ENCODE measurements at regions not wholly inside any gene's neighbourhood (a gene's known extent, or its start where the extent isn't known, plus 50 kb on each side); places are given as distances from the start of the nearest gene placed in this dataset.

- Histone ChIP-seq H3K36me3 (ENCODE audit: insufficient read depth, low read length) (no peaks in the 10 kb centered on the region), H3K9me3 (ENCODE audit: low read length) (no peaks in the 10 kb centered on the region), H3K9me2 (ENCODE audit: insufficient read depth, low read length) (no peaks in the 10 kb centered on the region), H3K27ac (ENCODE audit: low read depth, low read length, poor library complexity, severe bottlenecking) (no peak overlapping the region), H3K4me1 (ENCODE audit: insufficient read depth, low read length, poor library complexity, severe bottlenecking) (no peaks in the 10 kb centered on the region), H4K20me1 (ENCODE audit: insufficient read depth, low read length) (no peaks in the 10 kb centered on the region), H3K4me2 (ENCODE audit: low read length) (no peak overlapping the region), H3K79me2 (ENCODE audit: insufficient read depth, low read depth, low read length) (no peaks in the 10 kb centered on the region), H3K4me3 (ENCODE audit: low read depth, low read length, poor library complexity, severe bottlenecking) (no peak overlapping the region), H2AFZ (ENCODE audit: low read length) (no peak overlapping the region)
- intact Hi-C loops (cut with micrococcal nuclease; ENCODE audit: unreplicated experiment) = no loop called here
- TF ChIP-seq CTCF (conservative IDR thresholded peaks at IDR 0.05; ENCODE audit: low read length) = no peak
- no peak for TF ChIP-seq EZH2phosphoT487 (IDR thresholded peaks at IDR 0.05; ENCODE audit: borderline replicate concordance, low read depth, low read length)
- no peak for DNase-seq (ENCODE audit: low spot score)
- ChIA-PET POLR2A (interaction anchor here (0.6 to 0.7 kb wide), 2 partner anchors 11 to 404 kb away, joined by 4 to 5 read pairs; no protein-coding TSS in a partner anchor), CTCF (ENCODE audit: unreplicated experiment) (no interaction called here)
- no TSS peak for BruUV-seq (replicated peaks)
Measured at GRCh38 chr2:188207554-188207953, 84.1 kb upstream of the GULP1 start.

GRCh38 chr2:188209218-188209617 lies 82.5 kb upstream of the GULP1 start:
- CTCF ChIA-PET (ENCODE audit: unreplicated experiment) = no interaction called here
- no peaks in the 10 kb centered on the region for H3K79me2 ChIP-seq (ENCODE audit: insufficient read depth, low read depth, low read length)
- H3K27ac ChIP-seq (ENCODE audit: low read depth, low read length, poor library complexity, severe bottlenecking) = no peak overlapping the region
- no peak overlapping the region for H3K4me2 ChIP-seq (ENCODE audit: low read length)
- H3K9me2 ChIP-seq (ENCODE audit: insufficient read depth, low read length) = no peaks in the 10 kb centered on the region
- H3K4me1 ChIP-seq (ENCODE audit: insufficient read depth, low read length, poor library complexity, severe bottlenecking) = no peaks in the 10 kb centered on the region
- H3K36me3 ChIP-seq (ENCODE audit: insufficient read depth, low read length) = no peaks in the 10 kb centered on the region
- no TSS peak for BruUV-seq (replicated peaks)
- TF ChIP-seq EZH2phosphoT487 (IDR thresholded peaks at IDR 0.05; ENCODE audit: borderline replicate concordance, low read depth, low read length) (no peak), CTCF (conservative IDR thresholded peaks at IDR 0.05; ENCODE audit: low read length) (no peak)
- intact Hi-C loops (cut with micrococcal nuclease; ENCODE audit: unreplicated experiment) = no loop called here
- DNase-seq (ENCODE audit: low spot score) = no peak
- POLR2A ChIA-PET = no interaction called here
- H3K9me3 ChIP-seq (ENCODE audit: low read length) = no peaks in the 10 kb centered on the region
- H2AFZ ChIP-seq (ENCODE audit: low read length) = no peak overlapping the region
- H4K20me1 ChIP-seq (ENCODE audit: insufficient read depth, low read length) = no peaks in the 10 kb centered on the region
- H3K4me3 ChIP-seq (ENCODE audit: low read depth, low read length, poor library complexity, severe bottlenecking) = no peak overlapping the region

- Histone ChIP-seq H3K4me1 (ENCODE audit: insufficient read depth, low read length, poor library complexity, severe bottlenecking) (no peaks in the 10 kb centered on the region), H3K4me2 (ENCODE audit: low read length) (no peak overlapping the region), H3K9me3 (ENCODE audit: low read length) (no peaks in the 10 kb centered on the region), H2AFZ (ENCODE audit: low read length) (no peak overlapping the region), H3K4me3 (ENCODE audit: low read depth, low read length, poor library complexity, severe bottlenecking) (no peak overlapping the region), H3K36me3 (ENCODE audit: insufficient read depth, low read length) (no peaks in the 10 kb centered on the region), H3K9me2 (ENCODE audit: insufficient read depth, low read length) (no peaks in the 10 kb centered on the region), H3K79me2 (ENCODE audit: insufficient read depth, low read depth, low read length) (no peaks in the 10 kb centered on the region), H3K27ac (ENCODE audit: low read depth, low read length, poor library complexity, severe bottlenecking) (no peak overlapping the region), H4K20me1 (ENCODE audit: insufficient read depth, low read length) (no peaks in the 10 kb centered on the region)
- intact Hi-C loops (cut with micrococcal nuclease; ENCODE audit: unreplicated experiment) = no loop called here
- no peak for DNase-seq (ENCODE audit: low spot score)
- no TSS peak for BruUV-seq (replicated peaks)
- CTCF ChIA-PET (ENCODE audit: unreplicated experiment) = no interaction called here
- POLR2A ChIA-PET = no interaction called here
- TF ChIP-seq EZH2phosphoT487 (IDR thresholded peaks at IDR 0.05; ENCODE audit: borderline replicate concordance, low read depth, low read length) = no peak
- no peak for TF ChIP-seq CTCF (conservative IDR thresholded peaks at IDR 0.05; ENCODE audit: low read length)
Measured at GRCh38 chr2:188217264-188217663, 74.4 kb upstream of the GULP1 start.

Data from OCI-LY7 (cell line).